DOHH2 (cell line): ENCODE measurements at regions not wholly inside any gene's neighbourhood (a gene's known extent, or its start where the extent isn't known, plus 50 kb on each side); places are given as distances from the start of the nearest gene placed in this dataset.

Experiments used
- CTCF ChIP-seq: fragments of 200-600 bp; sonication (generic); IDR thresholded peaks from one replicate; pipeline ENCODE4 v1.5.1; 2014; ENCODE audit warnings: antibody characterized with exemption, mild to moderate bottlenecking, low read depth, low read length; ENCODE audit not compliant: poor library complexity, severe bottlenecking
- EZH2phosphoT487 ChIP-seq: fragments of 200-600 bp; sonication (generic); IDR thresholded peaks from 2 replicates; pipeline ENCODE4 v1.6.1; 2017; ENCODE audit warnings: borderline replicate concordance, mild to moderate bottlenecking, antibody characterized with exemption, low read length, moderate library complexity, mixed read lengths

- no peak for TF ChIP-seq CTCF
- no peak for TF ChIP-seq EZH2phosphoT487
These were observed 86.0 kb upstream of the SNTG2 start for GRCh38 chr2:864501-865106.
